ENCODE measurements at regions not wholly inside any gene's neighbourhood (a gene's known extent, or its start where the extent isn't known, plus 50 kb on each side); places are given as distances from the start of the nearest gene placed in this dataset.
"Not testable (repeated sequence)": the region's sequence is repeated elsewhere in the genome, so short reads cannot be mapped to it uniquely, and the experiment has no call there.

DNA sequence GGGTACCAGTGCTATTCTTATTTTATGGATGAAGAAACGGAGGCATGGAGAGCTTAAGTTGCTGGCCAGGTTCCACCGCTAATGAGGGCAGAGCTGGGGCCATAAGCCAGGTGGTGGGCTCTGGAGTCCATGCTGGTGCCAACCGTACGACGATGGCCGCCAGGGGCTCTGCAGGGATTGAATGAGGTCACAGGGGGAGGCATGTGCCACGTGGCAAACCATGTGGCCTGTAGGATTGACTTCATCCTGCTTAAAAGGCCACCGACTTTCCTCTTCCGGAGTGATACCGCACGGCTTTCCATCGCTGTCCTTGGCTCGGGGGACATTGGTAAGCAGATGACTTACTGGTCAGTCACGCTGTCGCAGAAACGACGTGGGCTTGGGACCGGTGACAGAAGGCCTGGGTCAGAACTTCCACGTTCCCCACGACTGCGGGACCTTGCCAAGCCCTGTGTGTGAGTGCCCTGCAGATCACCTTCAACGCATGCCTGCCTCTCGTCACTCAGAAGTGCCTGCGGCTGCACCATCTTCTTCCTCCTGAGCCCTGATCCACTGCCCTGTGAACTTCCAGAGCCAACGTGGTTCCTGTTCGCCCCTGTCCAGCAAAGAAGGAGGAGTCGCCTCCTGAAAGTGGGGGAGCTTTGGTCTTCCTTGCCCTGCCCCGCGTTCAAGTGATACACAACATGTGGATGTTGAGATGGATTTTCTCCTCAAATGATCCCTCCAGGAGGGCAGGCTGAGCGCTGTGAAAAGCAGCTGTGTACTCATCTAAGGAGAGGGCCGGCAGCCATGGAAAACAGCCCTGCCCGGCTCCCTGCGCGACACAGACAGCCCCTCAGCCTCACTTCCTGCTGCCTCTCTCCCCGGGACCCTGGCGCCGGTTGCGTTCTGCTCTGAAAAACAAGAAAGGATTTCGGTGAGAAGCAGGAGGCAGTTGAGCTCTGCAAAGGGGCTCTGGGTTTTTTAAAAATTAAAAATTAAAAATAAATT lies 176.7 kb downstream of the C16orf95 start:
- DNase-seq (ENCODE audit: low read depth in 1 of 2, low spot score in 1 of 2) = no peak

DNA sequence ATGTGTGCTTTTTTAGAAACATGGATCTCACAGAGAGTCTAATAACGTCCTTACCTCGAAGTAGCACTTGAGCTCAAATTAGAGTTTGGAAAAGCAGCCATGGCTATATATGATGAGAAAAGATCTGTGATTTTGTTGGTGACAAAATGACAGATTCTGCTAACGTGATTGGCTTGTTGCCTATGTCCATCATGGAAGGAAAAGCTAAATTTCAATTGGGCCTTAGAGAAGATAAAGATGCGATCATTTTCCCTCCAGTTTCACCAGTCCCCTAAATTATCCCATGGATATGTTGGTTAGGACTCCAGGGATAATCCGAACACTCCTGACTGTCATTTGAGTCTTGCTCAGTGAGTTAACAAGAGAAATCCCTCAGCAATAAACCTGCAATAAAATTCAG lies 175.8 kb downstream of the C16orf95 start:
- DNase-seq (ENCODE audit: low read depth in 1 of 2, low spot score in 1 of 2) = no peak

DNA sequence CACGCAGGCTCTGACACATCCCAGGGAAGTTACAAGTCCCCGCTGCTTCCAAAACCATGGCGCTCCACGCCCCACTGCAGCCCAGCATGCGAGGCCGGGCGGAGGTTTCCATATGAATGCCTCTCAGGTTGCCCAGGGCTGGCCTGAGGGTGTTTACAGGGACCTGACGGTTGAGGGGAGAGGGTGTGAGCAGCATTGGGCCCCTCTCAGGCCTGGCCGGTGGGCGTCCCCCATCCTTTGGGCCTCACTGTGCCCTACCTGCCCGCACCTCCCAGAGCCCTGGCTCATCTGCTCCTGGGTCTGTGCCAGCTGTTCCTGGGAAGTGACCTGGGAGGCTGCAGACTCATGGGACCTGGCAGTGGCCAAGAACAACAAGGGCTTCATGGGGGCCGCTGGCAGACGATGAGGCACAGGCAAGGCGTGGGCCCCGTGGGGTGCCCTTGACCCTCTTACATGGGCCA lies 173.5 kb downstream of the C16orf95 start:
- DNase-seq (ENCODE audit: low read depth in 1 of 2, low spot score in 1 of 2) = no peak

DNA sequence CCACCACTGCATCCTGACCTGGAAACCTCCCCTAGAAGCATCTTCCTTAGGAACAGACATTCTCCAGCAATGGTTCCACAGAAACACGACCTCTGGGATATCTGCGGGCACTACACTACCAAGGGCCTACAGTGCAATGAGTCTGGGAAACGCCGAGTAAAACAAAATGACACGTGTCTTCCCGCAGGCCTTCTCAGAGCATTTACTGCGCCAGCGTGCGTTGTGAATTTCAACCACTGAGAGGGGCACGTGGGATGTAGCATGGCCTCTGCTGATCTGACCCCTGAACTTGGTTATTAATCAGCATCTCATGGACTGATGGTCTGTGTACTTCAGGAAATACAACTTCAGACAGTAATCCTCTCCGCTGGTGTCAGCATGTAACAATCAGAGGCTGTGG lies 173.0 kb downstream of the C16orf95 start:
- no peak for DNase-seq (ENCODE audit: low read depth in 1 of 2, low spot score in 1 of 2)

DNA sequence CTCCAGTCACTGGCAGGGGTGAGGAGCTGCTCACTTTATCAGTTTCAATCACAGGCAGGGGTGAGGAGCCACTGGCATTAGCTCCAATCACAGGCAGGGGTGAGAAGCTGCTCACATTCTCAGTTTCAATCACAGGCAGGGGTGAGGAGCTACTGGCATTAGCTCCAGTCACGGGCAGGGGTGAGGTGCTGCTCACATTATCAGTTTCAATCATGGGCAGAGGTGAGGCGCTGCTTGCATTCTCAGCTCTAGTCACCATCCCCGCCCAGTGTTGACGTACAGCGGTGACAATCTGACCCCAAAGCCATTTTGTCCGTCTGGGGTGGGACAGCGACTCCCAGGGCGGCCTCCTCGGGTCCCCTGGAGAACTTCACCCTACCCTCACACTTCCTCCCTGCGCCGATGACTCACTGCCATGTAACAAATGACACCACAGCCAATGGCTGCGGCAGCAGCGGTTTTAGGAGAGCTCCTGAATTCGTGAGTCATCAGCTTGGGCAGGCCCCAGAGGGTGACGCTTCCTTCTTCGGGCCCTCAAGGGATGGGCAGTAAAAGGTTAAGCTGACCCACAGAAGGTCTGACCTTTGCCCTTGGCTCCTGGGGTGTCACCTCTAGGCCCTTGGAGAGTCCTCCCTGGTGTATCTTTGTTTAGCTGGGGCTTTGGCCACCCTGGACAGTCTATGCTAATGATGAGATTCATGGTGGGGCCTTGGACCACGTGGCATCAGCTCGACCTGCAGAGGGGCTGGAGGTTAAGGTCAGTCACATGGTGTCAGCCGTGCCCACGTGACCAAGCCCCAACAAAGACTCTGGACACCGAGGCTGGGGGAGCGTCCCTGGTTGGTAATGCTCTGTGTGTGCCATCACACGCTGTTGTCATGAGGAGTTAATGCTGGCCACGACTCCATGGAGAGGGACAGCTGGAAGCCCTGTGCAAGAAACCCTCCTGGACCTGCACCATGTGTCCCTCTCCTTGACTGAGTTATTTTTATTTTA lies 171.7 kb downstream of the C16orf95 start:
- DNase-seq (ENCODE audit: low read depth in 1 of 2, low spot score in 1 of 2) = no peak

DNA sequence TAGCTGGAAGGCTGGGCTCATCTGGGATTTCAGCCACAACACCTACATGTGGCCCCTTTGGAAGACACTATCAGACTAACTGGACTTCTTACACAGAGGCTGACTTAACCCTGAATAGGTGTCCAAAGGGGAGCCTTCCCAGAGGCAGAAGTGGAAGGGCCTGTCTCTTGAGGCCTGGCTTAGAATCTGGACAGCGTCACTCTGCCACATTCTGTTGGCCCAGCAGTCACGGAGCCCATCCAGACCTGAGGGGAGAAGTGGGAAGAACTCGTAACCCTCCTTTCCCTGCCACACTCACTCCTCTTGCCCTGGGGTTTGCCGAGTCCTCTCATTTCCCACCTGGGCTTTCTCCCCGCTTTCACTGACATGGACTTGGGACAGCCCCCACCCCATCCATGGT lies 170.5 kb downstream of the C16orf95 start:
- no peak for DNase-seq (ENCODE audit: low read depth in 1 of 2, low spot score in 1 of 2)

DNA sequence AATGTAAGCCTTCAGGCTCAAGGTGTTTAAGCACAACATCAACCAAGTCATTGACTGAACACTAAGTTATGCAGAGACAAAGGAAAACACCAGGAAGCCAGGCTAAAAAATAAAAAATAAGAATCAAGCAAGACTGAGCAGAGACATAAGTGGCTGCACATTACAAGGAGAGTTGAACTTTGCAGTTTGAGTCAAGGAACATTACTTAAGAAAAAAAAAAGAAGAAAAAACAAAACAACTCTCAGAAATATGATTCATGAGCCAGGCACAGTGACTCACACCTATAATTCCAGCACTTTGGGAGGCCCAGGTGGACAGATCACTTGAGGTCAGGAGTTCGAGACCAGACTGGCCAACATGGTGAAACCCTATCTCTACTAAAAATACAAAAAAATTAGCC lies 168.1 kb downstream of the C16orf95 start:
- no peak for DNase-seq (ENCODE audit: low read depth in 1 of 2, low spot score in 1 of 2)

DNA sequence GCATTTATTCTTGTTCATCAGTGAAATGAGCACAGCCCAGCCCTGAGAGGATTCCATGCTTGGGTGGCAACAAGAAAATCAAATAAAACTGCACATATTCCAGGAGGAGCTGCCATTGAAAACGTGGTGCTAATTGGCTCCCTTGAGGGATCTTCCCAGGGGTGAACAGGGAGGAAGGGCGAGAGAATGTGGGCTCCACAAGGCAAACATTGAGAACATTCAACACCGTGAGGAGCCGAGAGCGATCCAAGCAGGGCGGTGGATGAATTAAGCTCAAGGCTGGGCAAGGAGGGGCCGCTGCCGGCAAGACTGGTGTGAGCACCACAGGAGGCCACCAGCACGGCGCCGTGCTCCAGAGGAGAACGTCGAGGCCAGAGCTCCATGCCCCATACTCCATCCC lies 166.9 kb downstream of the C16orf95 start:
- no peak for DNase-seq (ENCODE audit: low read depth in 1 of 2, low spot score in 1 of 2)

DNA sequence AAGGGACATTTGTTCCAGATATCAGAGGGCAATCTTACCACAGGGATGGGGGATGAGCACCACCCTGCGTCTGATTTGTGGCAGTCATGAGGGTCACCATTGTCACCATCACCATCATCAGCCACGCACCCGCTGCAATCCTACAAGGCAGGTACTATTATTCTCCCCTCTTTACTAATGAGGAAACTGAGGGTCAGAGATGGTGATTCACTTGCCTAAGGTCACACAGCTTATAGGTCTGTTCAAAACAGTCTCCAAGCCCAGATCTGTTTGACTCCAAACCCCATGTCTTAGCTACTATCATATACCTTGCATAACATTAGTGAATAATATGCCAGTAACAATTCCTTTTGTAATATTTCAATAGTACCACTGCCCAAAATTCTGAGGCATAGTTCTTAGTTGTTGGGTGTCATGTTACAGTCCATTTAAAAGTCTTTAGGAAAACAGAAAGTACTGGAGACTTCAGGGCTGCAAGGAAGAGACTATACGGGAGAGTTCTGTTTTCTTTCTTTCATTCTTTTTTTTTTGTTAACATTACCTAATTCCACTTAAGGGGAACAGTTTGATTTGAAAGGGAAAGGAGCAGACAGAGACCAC lies 166.4 kb downstream of the C16orf95 start:
- DNase-seq (ENCODE audit: low read depth in 1 of 2, low spot score in 1 of 2) = no peak

DNA sequence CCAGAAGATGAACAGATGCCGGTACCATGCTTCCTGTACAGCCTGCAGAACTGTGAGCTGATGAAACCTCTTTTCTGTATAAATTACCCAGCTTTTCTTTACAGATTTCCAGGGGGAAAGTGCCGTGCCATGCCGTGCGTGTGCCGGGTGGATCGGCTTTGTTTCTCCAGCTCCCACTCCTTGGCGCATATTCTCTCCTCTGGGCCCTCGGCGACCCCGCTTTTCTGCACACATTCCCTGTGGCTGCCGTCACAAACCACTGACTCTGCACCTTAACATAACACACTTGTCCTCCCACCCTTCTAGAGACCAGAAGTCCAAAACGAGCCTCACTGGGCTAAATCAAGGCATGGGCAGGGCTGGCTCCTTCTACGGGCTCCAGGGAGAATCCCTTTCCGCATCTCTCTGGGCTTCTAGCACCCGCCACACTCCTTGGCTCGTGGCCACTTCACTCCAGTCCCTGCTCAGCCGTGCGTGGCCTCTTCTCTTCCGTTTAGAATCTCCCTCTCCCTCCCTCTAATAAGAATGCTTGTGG lies 164.9 kb downstream of the C16orf95 start:
- no peak for DNase-seq (ENCODE audit: low read depth in 1 of 2, low spot score in 1 of 2)

DNA sequence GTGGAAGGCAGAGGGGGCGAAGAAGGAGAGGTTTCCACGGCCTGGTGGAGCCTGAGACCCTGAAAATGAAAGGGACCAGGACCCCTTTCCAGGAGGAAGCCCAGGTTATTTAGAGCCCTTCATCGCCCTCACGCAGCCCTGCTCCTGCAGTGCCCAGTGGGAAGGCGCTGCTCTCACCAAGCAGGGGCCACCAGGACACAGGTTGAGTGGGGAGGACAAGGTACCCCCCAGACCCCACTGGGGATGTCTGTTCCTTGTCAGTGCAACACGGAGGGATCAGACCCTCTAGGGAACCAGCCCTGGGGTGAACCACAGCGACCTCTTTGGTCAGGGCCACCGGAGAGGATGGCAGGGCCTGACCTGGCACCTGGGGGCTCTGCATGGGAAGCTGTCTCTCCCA lies 163.9 kb downstream of the C16orf95 start:
- no peak for DNase-seq (ENCODE audit: low read depth in 1 of 2, low spot score in 1 of 2)

DNA sequence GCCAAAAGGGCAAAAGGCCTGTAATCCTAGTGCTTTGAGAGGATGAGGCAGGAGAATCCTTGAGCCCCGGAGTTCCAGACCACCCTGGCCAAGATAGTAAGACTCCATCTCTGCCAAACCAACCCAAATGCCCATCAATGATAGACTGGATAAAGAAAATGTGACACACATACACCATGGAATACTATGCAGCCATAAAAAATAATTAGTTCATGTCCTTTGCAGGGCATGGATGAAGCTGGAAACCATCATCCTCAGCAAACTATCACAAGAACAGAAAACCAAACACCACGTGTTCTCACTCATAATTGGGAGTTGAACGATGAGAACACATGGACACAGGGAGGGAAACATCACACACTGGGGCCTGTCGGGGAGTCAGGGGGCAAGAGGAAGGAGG lies 161.9 kb downstream of the C16orf95 start:
- not testable (repeated sequence) for DNase-seq (ENCODE audit: low read depth in 1 of 2, low spot score in 1 of 2)

DNA sequence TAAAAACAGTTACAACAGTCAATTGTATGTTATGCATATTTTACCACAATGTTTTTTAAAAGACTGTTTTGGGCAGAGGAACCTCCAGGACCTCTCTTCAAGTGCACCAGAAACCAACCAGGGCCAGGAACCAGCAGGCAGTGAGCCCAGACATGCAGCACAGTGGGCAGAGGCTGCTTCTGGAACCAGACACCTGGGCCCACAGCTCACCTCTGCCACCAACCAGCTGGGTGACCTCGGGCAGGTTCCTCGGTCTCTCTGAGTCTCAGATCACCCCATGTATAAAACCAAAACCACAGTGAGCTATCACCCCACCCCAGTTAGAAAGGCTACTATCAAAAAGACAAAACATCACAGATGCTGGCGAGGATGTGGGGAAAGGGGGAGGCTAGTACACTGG lies 161.0 kb downstream of the C16orf95 start:
- DNase-seq (ENCODE audit: low read depth in 1 of 2, low spot score in 1 of 2) = no peak

DNA sequence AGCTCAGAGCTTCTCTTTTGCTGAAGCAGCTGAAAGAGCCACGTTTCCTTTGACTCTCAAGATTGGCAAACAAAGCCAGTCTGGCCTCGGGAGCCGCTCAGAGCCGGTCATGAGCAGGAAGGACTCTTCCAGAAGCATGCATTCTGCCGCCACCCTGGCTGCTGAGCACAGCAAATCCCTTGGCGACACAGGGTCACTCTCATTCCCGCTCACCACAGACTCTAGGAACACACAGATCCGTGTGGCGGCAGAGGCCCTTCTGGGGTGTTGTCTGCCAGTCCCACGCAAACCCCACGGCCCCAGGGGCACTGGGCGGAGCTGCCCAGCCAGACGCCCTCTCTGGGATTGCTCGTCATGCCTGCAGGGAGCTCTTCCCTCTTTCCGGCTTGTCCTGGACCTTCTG lies 157.0 kb downstream of the C16orf95 start:
- DNase-seq (ENCODE audit: low read depth in 1 of 2, low spot score in 1 of 2) = no peak

DNA sequence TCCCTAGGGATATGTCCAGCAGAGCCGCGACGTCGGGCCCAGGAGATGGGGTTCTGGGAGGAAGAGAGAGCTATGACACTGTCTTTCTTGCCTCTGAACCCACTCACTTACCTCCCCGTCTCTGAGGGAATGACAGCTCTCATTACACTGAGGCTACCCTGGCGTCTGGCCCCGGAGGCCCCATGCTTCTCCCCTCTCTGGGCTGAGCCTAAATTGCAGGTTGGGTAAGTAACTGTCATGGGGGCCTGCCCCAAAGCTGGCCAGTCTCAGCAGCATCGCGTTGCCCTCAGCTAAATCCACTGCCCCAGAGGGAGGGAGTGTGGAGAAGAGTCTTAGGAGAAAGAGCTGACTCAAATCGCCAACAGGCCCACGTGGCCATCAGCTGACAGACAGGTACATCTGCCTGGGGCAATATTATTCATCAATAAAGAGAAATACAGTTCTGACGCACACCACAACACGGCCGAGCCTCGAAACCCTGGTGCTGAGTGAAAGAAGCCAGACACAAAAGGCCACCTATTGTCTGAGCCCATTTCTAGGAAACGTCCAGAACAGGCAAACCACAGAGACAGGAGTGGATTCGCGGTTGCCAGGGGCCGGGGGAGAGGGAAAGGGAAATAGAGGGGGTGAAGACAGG lies 156.4 kb downstream of the C16orf95 start:
- DNase-seq (ENCODE audit: low read depth in 1 of 2, low spot score in 1 of 2) = no peak

DNA sequence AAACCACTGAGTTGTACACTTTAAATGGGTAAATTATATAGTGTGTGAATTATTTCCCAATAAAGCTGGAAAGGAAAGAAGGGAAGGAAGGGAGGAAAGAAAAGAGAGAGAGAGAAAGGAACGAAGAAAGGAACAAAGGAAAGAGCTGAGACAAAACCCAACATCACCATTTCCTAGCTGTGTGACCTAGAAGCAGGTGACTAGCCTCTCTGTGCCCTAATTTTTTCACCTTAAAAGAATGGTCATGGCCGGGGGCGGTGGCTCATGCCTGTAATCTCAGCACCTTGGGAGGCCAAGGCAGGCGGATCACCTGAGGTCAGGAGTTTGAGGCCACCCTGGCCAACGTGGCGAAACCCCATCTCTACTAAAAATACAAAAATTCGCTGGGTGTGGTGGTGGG lies 155.8 kb downstream of the C16orf95 start:
- not testable (repeated sequence) for DNase-seq (ENCODE audit: low read depth in 1 of 2, low spot score in 1 of 2)

DNA sequence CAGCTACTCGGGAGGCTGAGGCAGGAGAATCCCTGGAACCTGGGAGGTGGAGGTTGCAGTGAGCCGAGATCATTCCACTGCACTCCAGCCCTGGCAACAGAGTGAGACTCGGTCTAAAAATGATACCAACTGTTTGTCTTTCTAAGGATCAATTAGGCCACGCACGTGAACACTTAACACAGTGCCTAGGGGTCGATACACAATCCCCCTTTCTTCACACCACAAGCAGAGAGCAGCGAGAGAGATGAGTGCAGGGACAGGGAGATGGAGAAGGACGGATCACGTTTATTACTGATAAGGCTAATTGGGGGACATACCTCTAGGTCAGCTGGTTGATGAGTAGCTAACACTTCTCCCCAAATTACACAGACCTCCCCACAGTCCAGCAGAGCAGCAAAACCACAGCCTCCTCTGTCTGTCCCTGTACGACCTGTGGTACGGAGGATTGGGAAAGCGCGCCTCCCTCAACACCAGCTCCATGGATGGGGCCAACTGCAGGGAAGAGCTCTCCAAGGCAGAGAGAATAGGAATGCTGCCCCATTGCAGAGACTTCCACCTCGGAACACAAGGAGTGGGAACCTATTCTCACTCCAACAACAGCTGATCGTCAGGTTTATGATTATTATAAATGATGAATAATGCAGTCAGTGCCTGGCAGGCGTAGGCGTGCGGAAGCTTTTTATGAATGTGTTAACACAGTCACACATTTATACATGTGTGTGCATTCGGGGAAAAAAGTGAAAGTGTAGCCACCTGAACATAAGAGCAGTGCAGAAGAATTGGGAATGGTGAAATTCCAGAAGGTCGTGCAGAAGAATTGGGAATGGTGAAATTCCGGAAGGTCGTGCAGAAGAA lies 155.1 kb downstream of the C16orf95 start:
- DNase-seq (ENCODE audit: low read depth in 1 of 2, low spot score in 1 of 2) = no peak

DNA sequence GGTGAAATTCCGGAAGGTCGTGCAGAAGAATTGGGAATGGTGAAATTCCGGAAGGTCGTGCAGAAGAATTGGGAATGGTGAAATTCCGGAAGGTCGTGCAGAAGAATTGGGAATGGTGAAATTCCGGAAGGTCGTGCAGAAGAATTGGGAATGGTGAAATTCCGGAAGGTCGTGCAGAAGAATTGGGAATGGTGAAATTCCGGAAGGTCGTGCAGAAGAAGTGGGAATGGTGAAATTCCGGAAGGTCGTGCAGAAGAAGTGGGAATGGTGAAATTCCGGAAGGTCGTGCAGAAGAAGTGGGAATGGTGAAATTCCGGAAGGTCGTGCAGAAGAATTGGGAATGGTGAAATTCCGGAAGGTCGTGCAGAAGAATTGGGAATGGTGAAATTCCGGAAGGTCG lies 154.4 kb downstream of the C16orf95 start:
- not testable (repeated sequence) for DNase-seq (ENCODE audit: low read depth in 1 of 2, low spot score in 1 of 2)

DNA sequence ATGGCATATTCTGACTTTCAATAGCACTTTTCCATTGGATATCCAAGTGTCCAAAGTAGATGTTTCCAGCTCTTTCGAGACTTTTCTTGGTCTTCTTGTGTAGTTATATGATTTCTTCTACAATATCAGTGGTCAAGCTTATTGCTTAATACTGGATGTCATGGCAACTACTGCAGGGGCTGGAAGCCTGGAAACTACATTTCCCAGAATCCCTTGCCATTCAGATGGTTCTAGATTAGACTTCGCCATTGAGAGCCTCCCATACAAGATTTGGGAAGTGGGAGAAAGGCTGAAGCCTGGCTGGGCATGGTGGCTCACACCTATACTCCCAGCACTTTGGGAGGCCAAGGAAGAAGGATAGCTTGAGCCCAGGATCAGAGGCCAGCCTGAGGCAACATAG lies 153.6 kb downstream of the C16orf95 start:
- no peak for DNase-seq (ENCODE audit: low read depth in 1 of 2, low spot score in 1 of 2)

DNA sequence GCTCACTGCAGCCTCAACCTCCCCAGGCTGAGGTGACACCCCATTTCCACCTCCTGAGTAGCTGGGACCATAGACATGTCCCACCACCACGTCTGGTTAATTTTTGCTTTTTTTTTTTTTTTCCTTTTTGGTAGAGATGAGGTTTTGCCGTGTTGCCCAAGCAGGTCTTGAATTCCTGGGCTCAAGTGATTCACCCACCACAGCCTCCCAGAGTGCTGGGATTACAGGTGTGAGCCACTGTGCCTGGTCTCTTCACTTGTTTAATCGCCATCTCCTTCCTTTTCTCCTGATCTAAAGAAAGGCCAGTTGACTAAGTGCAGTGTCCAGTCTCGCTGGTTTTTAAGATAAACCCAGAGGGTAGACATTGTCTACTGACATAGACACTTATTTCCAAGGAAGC lies 152.0 kb downstream of the C16orf95 start:
- no peak for DNase-seq (ENCODE audit: low read depth in 1 of 2, low spot score in 1 of 2)
